Stimulated activated CD8-positive, alpha-beta memory T cell treated with anti-CD3 and anti-CD28 coated beads, Interleukin-15, amount 100 ng/mL, for 48 hours (primary cell): ENCODE measurements at regions not wholly inside any gene's neighbourhood (a gene's known extent, or its start where the extent isn't known, plus 50 kb on each side); places are given as distances from the start of the nearest gene placed in this dataset.
"Not testable (repeated sequence)": the region's sequence is repeated elsewhere in the genome, so short reads cannot be mapped to it uniquely, and the experiment has no call there.

Experiments used
- DNase-seq, 2 donors: peaks; one replicate each; pipeline ENCODE4 v3.0.0-alpha.2; 2020; ENCODE audit warnings: low read depth in 2 of 2

DNA sequence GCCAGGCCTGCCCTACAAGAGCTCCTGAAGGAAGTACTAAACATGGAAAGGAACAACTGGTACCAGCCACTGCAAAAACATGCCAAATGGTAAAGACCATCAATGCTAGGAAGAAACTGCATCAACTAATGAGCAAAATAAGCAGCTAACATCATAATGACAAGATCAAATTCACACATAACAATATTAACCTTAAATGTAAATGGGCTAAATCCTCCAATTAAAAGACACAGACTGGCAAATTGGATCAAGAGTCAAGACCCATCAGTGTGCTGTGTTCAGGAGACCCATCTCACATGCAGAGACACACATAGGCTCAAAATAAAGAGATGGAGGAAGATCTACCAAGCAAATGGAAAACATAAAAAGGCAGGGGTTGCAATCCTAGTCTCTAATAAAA is 119.0 kb upstream of the CARMIL1 start:
- not testable (repeated sequence) for DNase-seq

DNA sequence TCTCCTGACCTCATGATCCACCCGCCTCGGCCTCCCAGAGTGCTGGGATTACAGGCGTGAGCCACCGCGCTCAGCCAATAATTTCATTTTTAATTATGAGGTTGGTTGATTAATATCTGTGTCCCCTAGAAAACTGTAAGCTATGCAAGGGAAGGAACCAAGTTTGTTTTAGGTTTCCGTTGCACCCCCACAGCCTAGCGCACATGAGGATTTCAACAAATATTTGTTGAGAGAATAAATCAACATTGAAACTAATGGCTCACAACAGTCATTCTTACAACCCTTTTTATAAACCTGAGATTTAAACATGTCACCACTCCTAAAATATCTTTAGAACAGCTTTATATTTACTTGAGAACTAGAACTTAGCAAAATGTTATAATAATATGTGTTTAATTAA is 114.0 kb upstream of the CARMIL1 start:
- DNase-seq, result no peak

DNA sequence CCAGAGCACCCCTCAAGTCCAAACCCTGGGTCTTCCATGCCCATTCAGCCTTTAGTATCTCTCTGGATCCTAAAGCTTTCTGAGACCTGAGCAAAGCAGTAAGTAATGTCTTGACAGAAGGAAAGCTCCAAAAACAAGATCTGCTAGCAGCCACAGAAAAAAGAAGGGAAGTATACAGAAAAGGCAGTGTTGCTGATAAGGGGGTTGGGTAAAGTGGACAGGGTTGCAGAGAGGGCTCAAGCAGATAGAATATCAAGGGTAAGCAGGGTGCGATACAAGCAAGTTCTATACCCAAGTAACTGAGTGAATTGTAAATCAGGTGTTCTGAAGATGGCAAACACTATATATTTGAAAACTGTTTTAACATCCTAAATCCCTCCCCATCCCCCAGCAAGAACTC is 113.4 kb upstream of the CARMIL1 start:
- DNase-seq, result no peak

DNA sequence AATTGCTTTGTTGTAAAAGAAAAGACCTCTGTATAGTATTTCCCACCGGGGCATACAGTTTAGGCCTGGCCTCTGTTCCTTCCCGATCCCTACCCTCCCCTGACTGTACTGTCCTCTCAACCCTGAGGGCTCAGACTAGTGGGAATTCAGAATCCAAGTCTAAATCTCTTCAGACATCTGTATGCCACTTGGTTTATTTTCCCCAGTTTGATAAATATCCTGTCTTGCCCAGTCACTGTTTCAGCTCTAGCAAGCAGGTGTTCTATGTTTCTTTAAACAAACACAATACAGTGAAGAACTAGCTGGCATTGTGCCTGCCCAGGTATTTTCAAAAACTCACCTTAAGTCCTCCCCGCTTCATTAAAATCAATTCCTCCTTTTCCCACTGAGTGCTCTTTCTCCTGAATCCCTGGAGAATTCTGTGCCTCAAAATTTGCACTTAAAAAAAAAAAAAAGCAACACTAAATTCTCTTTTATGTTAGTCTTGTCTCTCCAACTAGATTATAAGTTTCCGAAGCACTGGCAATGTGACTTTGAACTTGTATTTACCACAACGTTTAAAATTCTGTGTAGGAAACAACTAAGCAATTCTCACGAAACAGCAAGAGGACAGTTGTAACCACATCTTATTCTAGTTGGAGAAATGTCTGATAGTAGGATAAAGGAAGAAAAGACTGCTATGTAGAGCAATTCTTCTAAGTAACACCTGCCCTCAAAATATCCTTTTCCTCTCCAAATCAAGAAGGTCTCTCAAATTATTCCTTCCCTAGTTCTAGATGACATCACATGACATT is 112.0 kb upstream of the CARMIL1 start:
- no peak for DNase-seq

DNA sequence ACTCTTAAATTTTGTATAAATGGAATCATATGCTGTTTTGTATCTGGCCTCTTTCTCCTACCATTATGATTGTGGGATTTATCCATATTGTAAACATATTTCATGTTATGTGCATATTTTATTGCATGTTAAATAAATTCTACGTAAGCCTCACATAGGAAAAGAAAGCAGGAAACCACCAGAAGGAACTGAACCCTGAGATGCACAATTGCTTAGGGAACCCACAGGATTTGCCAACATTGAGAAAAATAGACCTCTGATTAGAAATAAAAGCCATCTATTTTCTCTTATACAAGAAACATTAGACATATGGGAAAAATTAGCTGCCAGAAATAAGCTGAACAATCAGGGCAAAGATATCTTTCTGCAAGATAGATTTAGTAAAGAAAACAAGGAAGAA is 111.2 kb upstream of the CARMIL1 start:
- no peak for DNase-seq

DNA sequence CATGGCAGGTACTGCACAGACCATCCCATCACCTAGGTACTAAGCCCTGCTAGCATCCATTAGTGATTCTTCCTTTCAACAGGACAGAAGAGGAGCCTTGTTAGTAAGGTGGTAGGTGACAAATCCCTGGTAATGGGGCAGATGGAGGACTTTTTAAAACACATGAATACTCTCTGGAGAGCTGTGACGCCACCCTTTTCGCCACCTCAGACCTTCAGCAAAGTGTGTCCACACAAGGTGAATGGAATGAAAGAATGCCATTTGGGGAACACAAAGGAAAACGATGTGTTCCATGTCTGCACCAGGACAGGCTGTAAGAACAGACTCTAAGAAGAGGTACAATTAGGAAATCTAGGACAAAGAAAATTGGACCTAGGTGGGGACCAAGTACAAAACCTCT is 110.5 kb upstream of the CARMIL1 start:
- DNase-seq, result no peak

DNA sequence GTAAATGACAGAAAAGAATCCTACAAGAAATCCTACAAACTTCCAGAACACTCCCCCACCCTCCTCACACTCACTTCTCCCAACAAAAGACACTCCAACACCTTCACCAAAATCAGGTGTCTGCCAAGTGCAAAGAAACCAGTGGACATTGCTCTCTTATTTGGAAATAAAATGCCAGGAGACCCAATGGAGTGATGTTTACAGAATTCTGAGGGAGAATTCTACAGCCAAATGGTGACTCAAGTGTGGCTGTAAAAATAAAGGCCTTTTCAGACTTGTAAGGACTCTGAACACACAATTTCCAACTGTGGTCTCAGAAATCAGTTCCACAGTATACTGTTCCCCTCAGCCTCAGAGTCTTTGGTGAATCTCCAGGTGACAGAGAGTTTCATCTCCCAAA is 109.6 kb upstream of the CARMIL1 start:
- no peak for DNase-seq

DNA sequence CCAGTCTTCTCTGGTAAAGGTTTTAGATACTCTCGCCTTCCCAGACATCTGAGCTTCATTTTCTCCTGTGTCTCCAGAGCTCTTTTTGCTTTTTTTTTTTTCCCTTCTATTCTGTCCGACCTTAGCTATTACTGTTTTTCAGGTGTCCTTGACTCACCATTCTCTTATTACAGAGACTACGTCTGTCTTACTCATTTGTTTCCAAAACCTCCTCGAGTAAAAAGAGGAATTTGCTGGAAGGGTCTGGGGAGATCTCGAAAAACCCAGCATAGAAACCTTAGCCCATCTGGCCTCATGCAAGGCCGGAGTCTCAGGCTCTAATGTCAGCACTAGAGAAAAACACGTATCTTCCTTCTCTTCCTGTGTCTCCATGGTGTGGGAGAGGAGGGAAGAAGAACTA is 109.2 kb upstream of the CARMIL1 start:
- no peak for DNase-seq

DNA sequence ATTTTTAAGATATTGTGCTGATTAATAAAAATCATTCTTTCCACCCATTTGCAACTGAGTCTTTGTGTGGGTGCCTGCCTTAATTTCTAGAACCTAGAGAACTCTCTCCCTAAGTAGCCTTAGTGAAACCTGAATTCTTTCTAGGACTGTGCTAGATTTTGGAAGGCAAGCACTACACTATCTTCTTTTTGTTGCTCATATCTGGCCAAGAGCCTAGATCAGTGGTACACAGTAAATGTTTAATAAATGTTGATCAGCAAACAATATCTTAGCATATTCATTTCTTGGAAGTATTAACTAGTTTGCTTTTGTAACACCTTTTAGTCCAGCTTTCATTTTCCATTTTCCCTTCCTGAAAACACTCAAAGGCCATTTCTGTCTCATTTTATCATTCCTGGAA is 108.5 kb upstream of the CARMIL1 start:
- no peak for DNase-seq

DNA sequence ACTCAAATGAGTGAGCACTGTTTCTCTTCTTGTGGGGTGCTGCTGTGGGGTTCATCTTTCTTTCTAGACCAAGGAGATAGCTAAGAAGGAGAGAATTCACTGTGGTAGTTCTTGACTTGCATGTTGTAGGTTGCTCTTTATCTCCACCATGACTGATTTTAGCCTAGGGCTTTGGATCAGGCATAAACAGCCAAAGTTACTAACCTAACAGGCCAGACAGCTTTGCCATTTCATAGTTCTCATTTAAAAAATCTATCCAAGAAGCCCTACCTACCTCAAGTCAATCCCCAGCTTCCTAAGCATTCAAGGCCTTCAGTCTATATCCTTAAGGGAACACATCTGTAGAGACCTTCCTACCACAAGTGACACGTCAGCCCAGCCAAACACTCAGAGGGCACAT is 107.9 kb upstream of the CARMIL1 start:
- DNase-seq, result no peak

DNA sequence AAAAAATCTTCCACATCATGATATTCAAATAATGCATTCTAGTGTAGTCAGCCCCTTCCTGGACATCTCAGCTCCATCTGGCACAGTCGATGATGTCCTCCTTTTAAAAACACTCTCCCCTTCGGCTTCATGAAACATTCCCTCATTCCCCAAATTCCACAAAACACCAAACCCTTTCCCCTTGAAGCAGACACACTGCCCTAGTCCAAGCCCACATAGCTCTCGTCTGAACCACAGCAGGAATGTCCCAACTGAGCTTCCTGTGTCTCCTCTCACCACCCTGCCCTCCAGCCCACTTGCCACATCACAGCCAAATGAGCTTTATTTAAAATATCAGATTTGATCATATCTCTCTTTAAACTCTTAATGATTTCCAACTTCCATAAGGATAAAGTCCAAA is 106.4 kb upstream of the CARMIL1 start:
- DNase-seq, result no peak

DNA sequence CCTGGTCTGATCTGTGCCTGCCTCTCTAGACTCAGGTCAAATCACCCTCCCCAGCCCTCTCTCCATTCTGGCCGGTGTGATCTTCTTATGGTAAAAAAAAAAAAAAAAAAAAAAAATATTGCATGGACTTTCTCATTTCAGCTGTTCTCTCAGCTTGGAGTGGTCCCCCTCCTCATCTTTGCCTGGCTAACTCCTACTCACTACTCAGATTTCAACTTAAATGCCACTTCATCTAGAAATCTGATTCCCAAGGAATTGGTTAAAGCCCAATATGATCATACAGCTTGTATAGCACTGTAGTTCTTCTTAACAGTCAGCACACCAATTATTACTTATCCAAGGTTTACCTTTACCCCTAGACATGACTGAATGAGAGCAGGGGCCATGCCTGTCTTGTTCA is 105.9 kb upstream of the CARMIL1 start:
- no peak for DNase-seq

DNA sequence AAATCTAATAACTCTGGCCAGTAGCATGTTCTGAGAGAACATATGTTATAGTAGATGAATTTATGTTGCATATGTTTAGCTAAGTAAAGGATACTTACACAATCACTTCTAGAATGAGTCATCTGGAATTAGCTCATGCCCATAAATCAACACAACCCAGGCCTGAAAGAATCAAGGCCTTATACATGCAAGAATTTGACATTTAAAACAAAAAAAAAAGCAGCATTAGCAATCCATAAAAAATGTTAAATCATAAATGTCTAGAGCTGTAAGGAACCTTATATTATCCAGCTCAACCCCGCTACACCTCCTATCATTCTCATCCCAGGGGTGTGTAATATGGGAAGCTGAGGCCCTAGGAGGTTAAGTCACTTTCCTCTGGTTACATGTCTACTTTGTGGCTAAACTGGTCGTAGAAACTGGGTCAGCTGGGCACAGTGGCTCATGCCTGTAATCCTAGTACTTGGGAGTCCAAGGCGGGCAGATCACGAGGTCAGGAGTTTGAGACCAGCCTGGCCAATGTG is 105.2 kb upstream of the CARMIL1 start:
- no peak for DNase-seq

DNA sequence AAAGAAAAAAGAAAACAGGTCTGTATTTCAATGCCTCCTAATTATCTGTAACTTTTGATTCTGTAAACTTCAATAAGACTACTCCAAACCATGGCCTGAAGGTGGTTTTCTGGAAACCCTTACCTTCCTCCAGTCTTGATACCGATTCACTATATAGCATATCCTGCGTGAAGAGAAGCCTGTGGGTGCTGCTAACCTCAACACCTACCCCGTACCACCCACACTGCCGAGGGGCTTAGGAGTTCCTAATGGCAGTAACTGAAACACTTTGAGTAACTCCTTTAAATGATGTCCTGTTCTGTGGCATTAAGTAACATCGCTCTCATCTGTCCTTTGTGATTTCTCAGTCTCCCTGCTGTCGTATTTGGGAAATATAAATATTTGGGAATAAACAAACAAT is 104.5 kb upstream of the CARMIL1 start:
- DNase-seq, result no peak

DNA sequence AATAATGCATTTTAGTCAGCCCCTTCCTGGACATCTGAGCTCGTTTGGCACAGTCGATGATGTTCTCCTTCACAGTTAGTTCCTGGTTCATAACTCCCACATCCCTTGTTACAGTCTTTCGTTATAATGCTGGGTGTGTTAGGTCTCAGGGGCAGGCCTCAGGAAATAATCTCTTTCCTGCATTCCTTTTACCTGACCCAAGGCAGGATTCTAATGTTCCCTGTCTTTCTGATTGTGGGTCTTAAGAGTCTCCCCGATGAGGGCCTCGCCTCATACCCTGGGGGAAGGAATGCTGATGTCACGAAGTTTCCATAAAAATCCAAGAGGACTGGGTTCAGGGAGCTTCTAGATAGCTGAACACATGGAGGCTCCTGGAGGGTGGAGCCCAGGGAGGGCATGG is 104.0 kb upstream of the CARMIL1 start:
- no peak for DNase-seq

DNA sequence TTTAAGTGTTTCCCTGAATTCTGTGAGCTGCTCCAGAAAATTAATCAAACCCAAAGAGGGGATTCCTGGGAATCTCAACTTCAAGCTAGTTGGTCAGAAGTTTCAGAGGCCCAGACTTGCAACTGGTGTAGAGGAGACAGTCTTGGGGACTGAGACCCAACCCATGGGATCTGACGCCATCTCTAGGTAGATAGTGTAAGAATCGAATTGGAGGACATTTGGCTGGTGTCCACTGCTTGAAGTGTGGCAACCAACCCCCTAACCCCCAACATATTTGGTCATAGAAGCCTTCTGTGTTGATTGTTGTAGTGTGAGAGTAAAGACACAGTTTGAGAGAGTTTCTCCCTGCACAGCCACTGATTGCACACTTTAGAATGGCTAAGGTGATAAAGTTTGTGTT is 103.5 kb upstream of the CARMIL1 start:
- no peak for DNase-seq

DNA sequence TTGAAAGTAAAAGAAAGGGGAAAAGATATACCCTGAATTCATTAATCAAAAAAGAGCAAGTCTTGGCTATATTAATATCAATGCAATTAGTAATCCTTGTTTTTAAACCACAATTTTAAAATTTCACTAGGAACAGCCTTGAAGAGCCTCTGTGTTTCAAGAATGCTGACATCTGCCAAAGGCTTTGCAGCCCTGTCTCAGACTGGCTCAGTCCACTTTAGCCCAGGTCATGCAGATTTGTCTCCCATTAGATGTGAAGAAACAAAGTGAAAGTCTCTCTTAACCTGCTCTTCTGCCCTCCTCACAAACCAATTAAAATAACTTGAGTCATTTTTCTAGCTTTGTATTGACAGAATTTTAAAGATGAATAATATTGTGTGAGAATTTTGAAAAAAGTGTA is 102.7 kb upstream of the CARMIL1 start:
- no peak for DNase-seq

DNA sequence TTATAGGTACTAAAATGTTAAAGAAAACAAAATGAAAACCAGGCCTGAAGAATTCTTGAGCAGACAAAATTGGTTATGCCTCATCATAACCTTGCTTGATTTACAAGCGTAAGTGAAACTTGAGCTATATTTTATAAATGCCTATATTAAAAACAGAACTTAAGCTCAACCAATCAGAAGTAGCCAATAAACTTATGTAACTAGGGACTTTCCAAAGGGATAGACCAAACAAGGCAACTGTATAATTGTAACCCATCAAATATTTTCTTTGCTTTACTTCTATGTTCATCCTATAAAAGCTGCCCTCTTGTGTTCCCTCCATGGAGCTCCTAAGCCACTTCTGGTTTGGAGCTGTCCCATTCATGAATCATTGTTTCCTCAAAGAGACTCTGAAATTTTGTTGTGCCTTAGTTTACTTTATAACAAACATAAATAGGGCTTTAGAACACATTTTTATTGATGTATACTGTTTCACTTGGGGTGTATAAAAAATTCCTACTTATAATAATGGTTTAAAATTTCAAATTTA is 101.6 kb upstream of the CARMIL1 start:
- DNase-seq, result no peak

DNA sequence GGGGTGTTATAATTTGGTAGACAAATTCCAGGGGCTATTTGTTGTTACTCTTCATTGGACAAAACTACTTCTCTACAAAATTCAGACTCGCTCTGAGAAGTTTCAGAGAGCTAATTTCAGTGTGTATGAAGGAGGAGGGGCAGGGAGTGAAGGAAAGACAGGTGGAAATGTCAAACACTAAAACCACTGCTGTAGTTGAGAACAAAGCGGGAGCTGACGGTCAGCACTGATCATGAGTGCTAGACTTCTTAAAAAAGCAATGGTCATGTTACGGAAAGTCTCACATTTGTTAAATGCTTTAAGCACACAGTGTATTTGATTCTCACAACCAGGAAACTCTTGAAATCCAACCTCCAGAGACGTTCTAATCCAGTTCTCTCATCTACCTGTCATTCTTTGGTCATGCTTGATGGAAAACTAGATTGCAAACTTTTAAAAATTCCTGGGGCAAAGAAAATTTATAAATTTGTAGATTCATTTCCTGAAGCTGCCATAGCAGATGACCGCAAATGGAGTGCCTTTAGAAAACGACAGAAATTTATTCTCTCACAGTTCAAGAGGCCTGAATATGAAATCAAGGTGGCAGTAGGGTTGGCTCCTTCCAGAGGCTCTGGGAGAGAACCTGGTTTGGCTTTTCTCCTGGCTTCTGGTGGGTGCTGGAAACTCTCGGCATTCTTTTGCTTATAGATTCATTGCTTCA is 100.7 kb upstream of the CARMIL1 start:
- no peak for DNase-seq

DNA sequence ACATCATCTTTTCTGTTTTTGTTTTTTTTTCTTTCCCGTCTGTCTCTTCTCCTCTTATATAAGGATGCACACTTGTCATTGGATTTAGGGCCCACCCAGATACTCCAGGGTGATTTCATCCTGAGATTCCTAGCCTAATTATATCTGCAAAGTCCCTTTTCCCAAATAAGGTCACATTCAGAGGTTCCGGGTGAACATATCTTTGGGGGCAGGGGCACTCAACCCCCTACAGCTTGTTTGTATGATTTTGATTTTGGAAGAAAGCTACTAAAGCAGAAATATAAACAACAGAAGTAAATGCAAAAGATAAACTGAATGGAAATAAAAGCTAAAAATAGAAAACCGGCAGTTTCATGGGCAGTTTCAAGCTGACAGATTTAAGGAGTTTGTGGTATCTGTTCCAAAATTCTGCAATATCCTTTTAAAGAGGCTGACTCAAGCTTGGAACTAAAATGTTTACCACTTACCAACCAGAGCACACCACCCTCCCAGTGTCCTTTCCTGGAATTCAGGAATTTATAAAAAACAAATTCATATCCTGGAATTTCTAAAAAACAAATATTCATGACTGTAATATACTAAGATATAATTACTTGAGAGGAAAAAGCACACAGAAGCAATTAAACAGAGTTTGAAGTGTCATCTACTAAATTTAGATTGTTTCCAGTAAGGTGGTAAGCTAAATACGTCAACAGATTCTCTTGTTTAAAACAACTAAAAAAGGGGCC is 100.0 kb upstream of the CARMIL1 start:
- DNase-seq, result no peak

DNA sequence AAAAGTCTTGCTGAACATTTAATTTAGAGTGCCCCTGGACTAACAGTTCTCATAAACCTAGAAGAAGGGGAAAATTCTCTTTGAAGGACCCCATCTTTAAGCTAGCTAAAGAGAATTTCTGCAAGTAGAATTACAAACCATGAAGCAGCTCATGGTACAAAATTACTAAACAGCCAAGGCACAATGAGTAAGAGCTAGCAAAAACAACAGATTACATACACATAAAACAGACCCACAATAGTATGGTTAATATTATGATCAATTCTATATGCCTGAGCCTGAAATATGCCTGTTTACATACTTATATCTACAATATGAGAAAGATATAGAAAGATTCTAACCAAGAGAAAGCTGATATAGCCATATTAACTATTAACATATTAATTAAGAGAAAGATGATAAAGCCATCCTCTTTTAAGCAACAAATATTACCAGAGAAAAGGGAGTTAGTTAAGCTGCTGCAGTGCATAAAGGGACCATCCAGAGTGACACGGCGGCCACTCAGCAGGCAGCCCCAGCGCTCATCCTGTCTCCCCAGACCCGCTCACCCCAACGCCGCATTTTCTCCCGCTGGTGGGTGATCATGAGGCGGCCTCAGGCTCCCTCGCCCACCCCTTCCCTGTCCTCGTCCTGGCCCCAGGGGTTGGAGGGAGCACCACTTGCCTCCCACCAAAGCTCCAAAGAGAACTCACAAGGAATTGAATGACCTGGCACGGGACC is 98.4 kb upstream of the CARMIL1 start:
- no peak for DNase-seq

DNA sequence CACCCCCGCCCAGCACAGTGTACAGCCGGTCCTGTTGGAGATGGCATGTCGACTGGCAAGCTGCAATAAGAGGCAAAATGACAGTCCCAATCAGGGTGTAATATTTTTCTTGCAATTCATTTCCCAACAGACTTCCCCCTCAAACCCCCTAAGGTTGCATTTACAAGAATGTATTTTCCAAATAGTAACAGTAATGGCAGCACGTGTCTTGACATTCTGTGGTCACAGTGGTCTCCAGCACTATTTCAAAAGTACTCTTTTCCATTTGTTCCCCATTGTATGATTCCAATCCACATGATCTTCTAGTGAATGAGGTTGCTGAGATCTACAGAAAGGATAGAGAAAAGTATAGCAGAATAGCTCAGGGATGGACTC is 97.8 kb upstream of the CARMIL1 start:
- no peak for DNase-seq
